H1 (cell line): ENCODE measurements at regions not wholly inside any gene's neighbourhood (a gene's known extent, or its start where the extent isn't known, plus 50 kb on each side); places are given as distances from the start of the nearest gene placed in this dataset.

Source experiments
- CBX8 ChIP-seq: fragments of 300-800, 300-1000 bp; sonication (generic); IDR thresholded peaks from 2 replicates; pipeline ENCODE4 v1.7.1; 2016; ENCODE audit warnings: low read depth, low read length, borderline replicate concordance
- JUND ChIP-seq: IDR thresholded peaks from 2 replicates; pipeline ENCODE4 v1.6.1; 2011; ENCODE audit warnings: mild to moderate bottlenecking, improper control_type of control experiment, low read length
- KDM1A ChIP-seq: fragments of 200-600, 300-600 bp; sonication (generic); IDR thresholded peaks from 2 replicates; pipeline ENCODE4 v1.7.1; 2016; ENCODE audit warnings: mild to moderate bottlenecking, low read length, borderline replicate concordance
- KDM5A ChIP-seq: fragments of 200-600 bp; IDR thresholded peaks from 2 replicates; pipeline ENCODE4 v1.7.1; 2012; ENCODE audit warnings: mild to moderate bottlenecking, low read length, inconsistent platforms, mixed read lengths
- POLR2AphosphoS5 ChIP-seq: IDR thresholded peaks from 2 replicates; pipeline ENCODE4 v1.6.1; 2011; ENCODE audit warnings: low read depth, low read length
- SIN3A ChIP-seq, 2 experiments: IDR thresholded peaks in 1 of 2; conservative IDR thresholded peaks in 1 of 2; 2 replicates each; pipeline ENCODE4 v1.6.1; 2011 to 2012; ENCODE audit warnings: low read length in 2 of 2, improper control_type of control experiment in 1 of 2, low read depth in 1 of 2, mild to moderate bottlenecking in 1 of 2
- TF ChIP-seq, protein P1 (sequence below), 3 experiments: IDR thresholded peaks; 1 replicate in 2 of 3; 2 replicates in 1 of 3; pipeline versions ENCODE4 v1.5.1 to v1.6.1; 2011; ENCODE audit warnings: low read length in 3 of 3, mild to moderate bottlenecking in 3 of 3, inconsistent platforms in 2 of 3, low read depth in 1 of 3, moderate library complexity in 1 of 3; ENCODE audit not compliant: insufficient read depth in 1 of 3; ENCODE audit errors: control extremely low read depth in 1 of 3

DNA sequence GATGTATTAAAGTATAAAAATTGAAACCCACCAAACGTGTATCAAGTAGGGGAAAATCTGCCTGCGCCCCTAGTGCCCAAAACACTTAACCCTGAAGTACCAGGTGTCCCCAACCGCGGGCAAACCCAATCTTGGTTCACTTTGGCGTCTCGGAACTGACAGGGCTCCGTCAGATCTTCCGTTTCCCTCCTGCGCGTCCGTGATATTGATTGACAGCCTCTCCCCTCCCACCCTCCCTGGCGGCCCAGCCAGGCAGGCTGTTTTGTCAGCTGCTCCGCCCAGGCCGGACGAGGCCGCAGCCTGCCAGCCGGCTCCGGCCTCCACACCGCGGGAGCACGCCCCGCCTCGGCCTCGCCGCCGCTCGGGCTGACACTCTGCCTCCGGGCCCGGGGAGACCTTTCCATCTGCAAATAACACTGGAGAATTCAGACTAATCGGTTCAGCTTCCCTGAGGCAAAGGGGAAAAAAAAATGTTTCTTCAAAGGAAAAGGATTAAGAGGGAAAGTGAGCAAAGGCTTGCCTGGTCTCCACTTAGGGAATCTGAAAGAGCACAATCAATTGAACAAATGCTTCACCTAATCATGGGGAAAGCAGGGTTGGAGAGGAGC lies 234.9 kb upstream of the MCHR2 start:
- TF ChIP-seq, protein P1, sequence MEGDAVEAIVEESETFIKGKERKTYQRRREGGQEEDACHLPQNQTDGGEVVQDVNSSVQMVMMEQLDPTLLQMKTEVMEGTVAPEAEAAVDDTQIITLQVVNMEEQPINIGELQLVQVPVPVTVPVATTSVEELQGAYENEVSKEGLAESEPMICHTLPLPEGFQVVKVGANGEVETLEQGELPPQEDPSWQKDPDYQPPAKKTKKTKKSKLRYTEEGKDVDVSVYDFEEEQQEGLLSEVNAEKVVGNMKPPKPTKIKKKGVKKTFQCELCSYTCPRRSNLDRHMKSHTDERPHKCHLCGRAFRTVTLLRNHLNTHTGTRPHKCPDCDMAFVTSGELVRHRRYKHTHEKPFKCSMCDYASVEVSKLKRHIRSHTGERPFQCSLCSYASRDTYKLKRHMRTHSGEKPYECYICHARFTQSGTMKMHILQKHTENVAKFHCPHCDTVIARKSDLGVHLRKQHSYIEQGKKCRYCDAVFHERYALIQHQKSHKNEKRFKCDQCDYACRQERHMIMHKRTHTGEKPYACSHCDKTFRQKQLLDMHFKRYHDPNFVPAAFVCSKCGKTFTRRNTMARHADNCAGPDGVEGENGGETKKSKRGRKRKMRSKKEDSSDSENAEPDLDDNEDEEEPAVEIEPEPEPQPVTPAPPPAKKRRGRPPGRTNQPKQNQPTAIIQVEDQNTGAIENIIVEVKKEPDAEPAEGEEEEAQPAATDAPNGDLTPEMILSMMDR (IDR thresholded peaks at IDR 0.05; ENCODE audit: control extremely low read depth in 1 of 3, insufficient read depth in 1 of 3, low read depth in 1 of 3, low read length in 3 of 3) = peak in 1 of 3 experiments; percentile 5; a peak in 1 of 4 replicates
- TF ChIP-seq POLR2AphosphoS5 (no peak), CBX8 (no peak), JUND (no peak), KDM1A (no peak), KDM5A (no peak), SIN3A (conservative IDR thresholded peaks at IDR 0.05 in 1 of 2, IDR thresholded peaks at IDR 0.05 in 1 of 2; ENCODE audit: low read depth in 1 of 2, low read length in 2 of 2) (peak in 1 of 2 experiments; percentile 49; a peak in 1 of 4 replicates)
